Endodermal cell (in vitro differentiated cells): ENCODE measurements at regions not wholly inside any gene's neighbourhood (a gene's known extent, or its start where the extent isn't known, plus 50 kb on each side); places are given as distances from the start of the nearest gene placed in this dataset.
A peak's percentile ranks its signal among the peaks of the same experiment; 100 is the strongest.

Experiments used
- DNase-seq: peaks from one replicate; pipeline ENCODE4 v3.0.0-alpha.2; 2017
- H3K27ac ChIP-seq: 2 replicates; pipeline ENCODE4 v1.5.1; 2013; ENCODE audit warnings: mild to moderate bottlenecking, low read depth, low read length, moderate library complexity
- H3K27me3 ChIP-seq: 2 replicates; pipeline ENCODE4 v1.6.1; 2013; ENCODE audit warnings: mild to moderate bottlenecking, low read length, moderate library complexity; ENCODE audit not compliant: insufficient read depth, control insufficient read depth, poor library complexity, severe bottlenecking
- H3K36me3 ChIP-seq: 2 replicates; pipeline ENCODE4 v1.7.0; 2013; ENCODE audit warnings: mild to moderate bottlenecking, low read length, moderate library complexity; ENCODE audit not compliant: control insufficient read depth, insufficient read depth
- H3K4me1 ChIP-seq: one replicate; pipeline ENCODE4 v1.7.0; 2013; ENCODE audit warnings: low read length; ENCODE audit not compliant: control insufficient read depth, insufficient read depth
- H3K4me3 ChIP-seq: 2 replicates; pipeline ENCODE4 v1.5.1; 2013; ENCODE audit warnings: mild to moderate bottlenecking, low read length, moderate library complexity
- H3K9ac ChIP-seq: 2 replicates; pipeline ENCODE4 v1.6.1; 2013; ENCODE audit warnings: mild to moderate bottlenecking, low read length, moderate library complexity; ENCODE audit not compliant: poor library complexity, severe bottlenecking; ENCODE audit errors: extremely low read depth
- H3K9me3 ChIP-seq: 2 replicates; pipeline ENCODE4 v1.6.1; 2013; ENCODE audit warnings: mild to moderate bottlenecking, low read length, moderate library complexity; ENCODE audit not compliant: control insufficient read depth
- H3K27ac Mint-ChIP-seq: 2 replicates; pipeline ENCODE4 v1.8.0; 2020; ENCODE audit warnings: mixed read lengths
- H3K27me3 Mint-ChIP-seq: 2 replicates; pipeline ENCODE4 v1.8.0; 2021; ENCODE audit warnings: mild to moderate bottlenecking, mixed read lengths; ENCODE audit not compliant: insufficient read depth
- H3K36me3 Mint-ChIP-seq: 2 replicates; pipeline ENCODE4 v1.8.0; 2020; ENCODE audit warnings: low read depth, mixed read lengths
- H3K4me1 Mint-ChIP-seq: 2 replicates; pipeline ENCODE4 v1.8.0; 2020; ENCODE audit warnings: mixed read lengths
- H3K4me3 Mint-ChIP-seq: 2 replicates; pipeline ENCODE4 v1.8.0; 2020; ENCODE audit warnings: mild to moderate bottlenecking, moderate library complexity, mixed read lengths
- H3K9me3 Mint-ChIP-seq: 2 replicates; pipeline ENCODE4 v1.8.0; 2020; ENCODE audit warnings: mild to moderate bottlenecking, mixed read lengths
- WGBS, 2 experiments: methylation state at CpG; one replicate each; pipeline versions ENCODE4 v1.1.5 to v1.1.7; 2013; ENCODE audit warnings: missing lambda C conversion rate in 2 of 2, mixed read lengths in 1 of 2; ENCODE audit not compliant: insufficient coverage in 1 of 2, insufficient read length in 1 of 2; 5-methylcytosine and 5-hydroxymethylcytosine counted together
- TF ChIP-seq, protein P1 (sequence below): fragments of 200-600 bp; sonication (generic); conservative IDR thresholded peaks from 2 replicates; pipeline ENCODE4 v1.5.0; 2021; ENCODE audit warnings: antibody characterized with exemption, mild to moderate bottlenecking

DNA sequence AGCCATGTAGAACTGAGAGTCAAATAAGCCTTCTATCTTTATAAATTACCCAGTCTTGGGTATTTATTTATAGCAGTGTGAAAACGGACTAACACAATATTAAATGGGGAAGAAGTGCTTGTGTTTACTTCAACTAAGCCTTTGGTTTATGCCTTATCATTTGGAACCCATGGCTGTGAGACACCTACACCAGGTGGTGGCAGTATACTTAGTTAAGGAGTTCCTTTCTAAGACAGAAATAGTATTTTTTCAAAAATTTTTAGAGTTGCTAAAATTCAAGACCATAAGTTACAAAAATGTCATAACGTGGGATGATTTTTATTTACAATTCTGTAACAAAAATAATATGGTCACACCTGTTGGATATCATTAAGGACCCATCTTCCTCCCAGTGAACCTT lies 354.5 kb upstream of the SOX14 start:
- no peak overlapping the region for H3K9ac ChIP-seq

DNA sequence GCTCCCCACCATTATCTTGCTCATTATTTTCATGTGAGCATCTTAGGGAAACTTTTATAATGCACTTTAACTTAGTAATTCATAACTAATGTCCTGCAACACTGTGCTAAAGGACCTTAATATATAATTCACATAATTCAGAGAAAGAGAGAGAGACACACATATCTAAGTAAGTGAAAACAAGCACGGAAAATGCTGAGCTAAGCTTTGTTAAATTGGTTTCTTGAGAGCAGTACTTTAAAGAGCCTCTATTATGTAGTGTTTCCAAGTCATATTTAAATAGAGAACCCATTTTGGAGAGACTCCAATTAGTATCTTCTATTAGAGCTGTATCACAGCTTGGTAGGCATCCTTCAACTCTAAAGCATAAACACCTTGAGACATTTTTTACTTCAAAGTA lies 354.1 kb upstream of the SOX14 start:
- no peak overlapping the region for H3K9ac ChIP-seq
- peaks cover 4% of the 10 kb centered on the region for H3K36me3 Mint-ChIP-seq
- H3K4me1 ChIP-seq = no peaks in the 10 kb centered on the region
- H3K27ac ChIP-seq = no peak overlapping the region
- H3K4me3 ChIP-seq = no peak overlapping the region
- H3K4me3 Mint-ChIP-seq = no peak overlapping the region
- no peaks in the 10 kb centered on the region for H3K4me1 Mint-ChIP-seq
- 94% methylated on average over 1 of the region's 1 CpG; no CpG with 5 or more reads in 1 of the 2 experiments for WGBS, 2 experiments
- no peaks in the 10 kb centered on the region for H3K36me3 ChIP-seq
- H3K27ac Mint-ChIP-seq = no peak overlapping the region
- peaks cover 29% of the 10 kb centered on the region for H3K9me3 Mint-ChIP-seq
- TF ChIP-seq, protein P1, sequence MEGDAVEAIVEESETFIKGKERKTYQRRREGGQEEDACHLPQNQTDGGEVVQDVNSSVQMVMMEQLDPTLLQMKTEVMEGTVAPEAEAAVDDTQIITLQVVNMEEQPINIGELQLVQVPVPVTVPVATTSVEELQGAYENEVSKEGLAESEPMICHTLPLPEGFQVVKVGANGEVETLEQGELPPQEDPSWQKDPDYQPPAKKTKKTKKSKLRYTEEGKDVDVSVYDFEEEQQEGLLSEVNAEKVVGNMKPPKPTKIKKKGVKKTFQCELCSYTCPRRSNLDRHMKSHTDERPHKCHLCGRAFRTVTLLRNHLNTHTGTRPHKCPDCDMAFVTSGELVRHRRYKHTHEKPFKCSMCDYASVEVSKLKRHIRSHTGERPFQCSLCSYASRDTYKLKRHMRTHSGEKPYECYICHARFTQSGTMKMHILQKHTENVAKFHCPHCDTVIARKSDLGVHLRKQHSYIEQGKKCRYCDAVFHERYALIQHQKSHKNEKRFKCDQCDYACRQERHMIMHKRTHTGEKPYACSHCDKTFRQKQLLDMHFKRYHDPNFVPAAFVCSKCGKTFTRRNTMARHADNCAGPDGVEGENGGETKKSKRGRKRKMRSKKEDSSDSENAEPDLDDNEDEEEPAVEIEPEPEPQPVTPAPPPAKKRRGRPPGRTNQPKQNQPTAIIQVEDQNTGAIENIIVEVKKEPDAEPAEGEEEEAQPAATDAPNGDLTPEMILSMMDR = no peak
- H3K27me3 ChIP-seq = peaks cover 7% of the 10 kb centered on the region
- H3K27me3 Mint-ChIP-seq = peaks cover 16% of the 10 kb centered on the region
- H3K9me3 ChIP-seq = no peaks in the 10 kb centered on the region
- DNase-seq = no peak

More for the DNA sequence above, 354.5 kb upstream of the SOX14 start:
- H3K36me3 ChIP-seq = no peaks in the 10 kb centered on the region
- no peaks in the 10 kb centered on the region for H3K4me1 ChIP-seq
- no peak for DNase-seq
- no peak overlapping the region for H3K4me3 Mint-ChIP-seq
- H3K27ac Mint-ChIP-seq = no peak overlapping the region
- H3K4me1 Mint-ChIP-seq = no peaks in the 10 kb centered on the region
- H3K27me3 ChIP-seq = peaks cover 7% of the 10 kb centered on the region
- no peak overlapping the region for H3K27ac ChIP-seq
- peaks cover 15% of the 10 kb centered on the region for H3K27me3 Mint-ChIP-seq
- no peaks in the 10 kb centered on the region for H3K9me3 ChIP-seq
- H3K4me3 ChIP-seq = no peak overlapping the region
- 69 to 80% methylated on average over 1 to 2 of the region's 2 CpGs for WGBS, 2 experiments
- peaks cover 27% of the 10 kb centered on the region for H3K9me3 Mint-ChIP-seq
- TF ChIP-seq, protein P1 = peak; percentile 76
- peaks cover 4% of the 10 kb centered on the region for H3K36me3 Mint-ChIP-seq

DNA sequence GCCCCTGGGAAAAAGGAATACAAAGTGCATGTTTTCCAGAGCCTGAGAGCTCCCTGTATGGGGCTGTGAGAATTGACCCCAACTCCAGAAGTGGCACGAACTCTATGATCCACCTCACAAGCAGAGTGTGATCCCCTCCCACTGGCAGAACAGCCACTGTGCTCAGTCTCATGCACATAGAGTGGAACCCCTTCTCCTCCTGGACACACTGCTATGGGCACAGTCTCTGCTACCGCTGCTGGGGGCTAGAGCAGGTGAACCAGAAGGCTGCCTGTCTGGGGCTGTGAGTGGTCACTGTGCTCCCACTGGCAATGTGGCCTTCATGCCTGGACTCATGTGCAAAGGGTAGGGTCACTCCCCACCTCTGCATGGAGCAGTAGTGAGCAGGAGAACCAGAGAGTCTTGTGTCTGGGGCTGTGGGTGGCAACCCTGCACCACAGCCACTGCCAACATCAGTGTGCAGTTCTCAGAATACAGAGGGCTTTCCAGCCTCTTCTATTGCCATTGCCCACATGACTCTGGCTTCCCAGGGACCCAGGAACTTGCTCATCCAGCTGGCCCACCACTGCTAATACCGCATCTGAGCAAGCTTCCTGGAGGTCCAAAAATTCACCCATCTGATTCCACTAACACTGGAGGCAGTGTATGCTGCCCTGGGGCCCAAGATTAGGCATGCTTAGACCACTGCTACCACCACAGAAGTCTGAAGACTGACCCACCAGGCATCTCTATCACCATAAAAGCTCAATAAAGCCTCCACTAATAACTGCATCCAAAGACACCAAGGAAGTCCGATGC lies 343.7 kb upstream of the SOX14 start:
- TF ChIP-seq, protein P1 = no peak
- H3K27me3 Mint-ChIP-seq = peaks cover 2% of the 10 kb centered on the region
- H3K4me1 Mint-ChIP-seq = no peaks in the 10 kb centered on the region
- no peak overlapping the region for H3K4me3 ChIP-seq
- H3K9ac ChIP-seq = no peak overlapping the region
- H3K27ac ChIP-seq = no peak overlapping the region
- no peak overlapping the region for H3K27ac Mint-ChIP-seq
- peaks cover 23% of the 10 kb centered on the region for H3K9me3 Mint-ChIP-seq
- 93 to 94% methylated on average over 2 to 4 of the region's 4 CpGs for WGBS, 2 experiments
- DNase-seq = no peak
- H3K4me3 Mint-ChIP-seq = no peak overlapping the region
- H3K4me1 ChIP-seq = no peaks in the 10 kb centered on the region
- no peaks in the 10 kb centered on the region for H3K36me3 ChIP-seq
- H3K36me3 Mint-ChIP-seq = no peaks in the 10 kb centered on the region
- H3K27me3 ChIP-seq = no peaks in the 10 kb centered on the region
- H3K9me3 ChIP-seq = peaks cover 16% of the 10 kb centered on the region
